ENCODE measurements at regions not wholly inside any gene's neighbourhood (a gene's known extent, or its start where the extent isn't known, plus 50 kb on each side); places are given as distances from the start of the nearest gene placed in this dataset.

- no peak for TF ChIP-seq CEBPB (IDR thresholded peaks at IDR 0.05)
- no peak for TF ChIP-seq RAD21 (IDR thresholded peaks at IDR 0.05; ENCODE audit: low read depth)
- TF ChIP-seq MAX (IDR thresholded peaks at IDR 0.05): no peak
- TF ChIP-seq CREB1 (IDR thresholded peaks at IDR 0.05; ENCODE audit: low read depth): no peak
- no peak for TF ChIP-seq TAF1 (IDR thresholded peaks at IDR 0.05; ENCODE audit: low read depth)
- TF ChIP-seq YY1 (IDR thresholded peaks at IDR 0.05; ENCODE audit: low read depth): no peak
- TF ChIP-seq FOXM1 (IDR thresholded peaks at IDR 0.05; ENCODE audit: borderline replicate concordance, low read depth): no peak
- no peak for TF ChIP-seq EGR1 (IDR thresholded peaks at IDR 0.05)
- no peak for TF ChIP-seq TCF12 (IDR thresholded peaks at IDR 0.05; ENCODE audit: low read depth)
- no peak for TF ChIP-seq ZBTB7A (IDR thresholded peaks at IDR 0.05; ENCODE audit: low read depth)
- TF ChIP-seq TEAD4 (IDR thresholded peaks at IDR 0.05): no peak
- TF ChIP-seq USF1 (IDR thresholded peaks at IDR 0.05): no peak
- no peak for TF ChIP-seq NFIC (IDR thresholded peaks at IDR 0.05)
Measured at GRCh38 chr2:82527124-82527523, 1932.0 kb downstream of the SUCLG1 start.

- no peak for TF ChIP-seq FOXM1 (IDR thresholded peaks at IDR 0.05; ENCODE audit: borderline replicate concordance, low read depth)
- no peak for TF ChIP-seq YY1 (IDR thresholded peaks at IDR 0.05; ENCODE audit: low read depth)
Measured at GRCh38 chr2:82526277-82526676, 1932.8 kb downstream of the SUCLG1 start.

GRCh38 chr2:82525744-82526143 lies 1933.3 kb downstream of the SUCLG1 start:
- no peak for TF ChIP-seq TEAD4 (IDR thresholded peaks at IDR 0.05)
- no peak for TF ChIP-seq EP300 (IDR thresholded peaks at IDR 0.05; ENCODE audit: borderline replicate concordance)
- no peak for TF ChIP-seq USF1 (IDR thresholded peaks at IDR 0.05)
- TF ChIP-seq CREB1 (IDR thresholded peaks at IDR 0.05; ENCODE audit: low read depth): no peak
- no peak for TF ChIP-seq TAF1 (IDR thresholded peaks at IDR 0.05; ENCODE audit: low read depth)
- no peak for TF ChIP-seq FOXM1 (IDR thresholded peaks at IDR 0.05; ENCODE audit: borderline replicate concordance, low read depth)
- no peak for TF ChIP-seq EGR1 (IDR thresholded peaks at IDR 0.05)
- TF ChIP-seq YY1 (IDR thresholded peaks at IDR 0.05; ENCODE audit: low read depth): no peak
- no peak for TF ChIP-seq REST (IDR thresholded peaks at IDR 0.05; ENCODE audit: low read depth)
- TF ChIP-seq RAD21 (IDR thresholded peaks at IDR 0.05; ENCODE audit: low read depth): no peak
- TF ChIP-seq ZBTB7A (IDR thresholded peaks at IDR 0.05; ENCODE audit: low read depth): no peak
- no peak for TF ChIP-seq TCF12 (IDR thresholded peaks at IDR 0.05; ENCODE audit: low read depth)
- TF ChIP-seq MAX (IDR thresholded peaks at IDR 0.05): no peak
- TF ChIP-seq CEBPB (IDR thresholded peaks at IDR 0.05): no peak
- no peak for TF ChIP-seq NFIC (IDR thresholded peaks at IDR 0.05)

- TF ChIP-seq MAX (IDR thresholded peaks at IDR 0.05): no peak
- no peak for TF ChIP-seq NFIC (IDR thresholded peaks at IDR 0.05)
- no peak for TF ChIP-seq FOXM1 (IDR thresholded peaks at IDR 0.05; ENCODE audit: borderline replicate concordance, low read depth)
- TF ChIP-seq REST (IDR thresholded peaks at IDR 0.05; ENCODE audit: low read depth): no peak
- no peak for TF ChIP-seq USF1 (IDR thresholded peaks at IDR 0.05)
- TF ChIP-seq EP300 (IDR thresholded peaks at IDR 0.05; ENCODE audit: borderline replicate concordance): no peak
- TF ChIP-seq CEBPB (IDR thresholded peaks at IDR 0.05): no peak
- TF ChIP-seq ZBTB7A (IDR thresholded peaks at IDR 0.05; ENCODE audit: low read depth): no peak
- TF ChIP-seq EGR1 (IDR thresholded peaks at IDR 0.05): no peak
- no peak for TF ChIP-seq CREB1 (IDR thresholded peaks at IDR 0.05; ENCODE audit: low read depth)
- TF ChIP-seq TEAD4 (IDR thresholded peaks at IDR 0.05): no peak
- no peak for TF ChIP-seq TAF1 (IDR thresholded peaks at IDR 0.05; ENCODE audit: low read depth)
- TF ChIP-seq TCF12 (IDR thresholded peaks at IDR 0.05; ENCODE audit: low read depth): no peak
- TF ChIP-seq RAD21 (IDR thresholded peaks at IDR 0.05; ENCODE audit: low read depth): no peak
- no peak for TF ChIP-seq YY1 (IDR thresholded peaks at IDR 0.05; ENCODE audit: low read depth)
Measured at GRCh38 chr2:82524826-82525225, 1934.3 kb downstream of the SUCLG1 start.

GRCh38 chr2:82511894-82512293 lies 1947.2 kb downstream of the SUCLG1 start:
- TF ChIP-seq NFIC (IDR thresholded peaks at IDR 0.05) (no peak), EP300 (IDR thresholded peaks at IDR 0.05; ENCODE audit: borderline replicate concordance) (no peak)

- no peak for TF ChIP-seq MAX (IDR thresholded peaks at IDR 0.05)
- TF ChIP-seq TEAD4 (IDR thresholded peaks at IDR 0.05): no peak
- no peak for TF ChIP-seq TAF1 (IDR thresholded peaks at IDR 0.05; ENCODE audit: low read depth)
- TF ChIP-seq ZBTB7A (IDR thresholded peaks at IDR 0.05; ENCODE audit: low read depth): no peak
- TF ChIP-seq EP300 (IDR thresholded peaks at IDR 0.05; ENCODE audit: borderline replicate concordance): no peak
- no peak for TF ChIP-seq REST (IDR thresholded peaks at IDR 0.05; ENCODE audit: low read depth)
- TF ChIP-seq YY1 (IDR thresholded peaks at IDR 0.05; ENCODE audit: low read depth): no peak
- no peak for TF ChIP-seq TCF12 (IDR thresholded peaks at IDR 0.05; ENCODE audit: low read depth)
Measured at GRCh38 chr2:82508702-82509101, 1950.4 kb downstream of the SUCLG1 start.
